NCI-H748 (cell line): ENCODE measurements at regions not wholly inside any gene's neighbourhood (a gene's known extent, or its start where the extent isn't known, plus 50 kb on each side); places are given as distances from the start of the nearest gene placed in this dataset.

Experiments
- DNase-seq: peaks from one replicate; lab custom pipeline; 2025; ENCODE audit not compliant: unreplicated experiment; lab: John Stamatoyannopoulos, UW

GRCh38 chr15:70172566-70173225, 75.0 kb upstream of the TLE3 start:
- DNase-seq, result no peak

- DNase-seq, result no peak
Observed at GRCh38 chr15:70172124-70172523, 74.4 kb upstream of the TLE3 start.

- no peak for DNase-seq
Observed at GRCh38 chr15:70171256-70171886, 73.7 kb upstream of the TLE3 start.

GRCh38 chr15:70170096-70170699, 72.5 kb upstream of the TLE3 start:
- no peak for DNase-seq

GRCh38 chr15:70169147-70169546, 71.4 kb upstream of the TLE3 start:
- no peak for DNase-seq

- no peak for DNase-seq
Observed at GRCh38 chr15:70167155-70167554, 69.4 kb upstream of the TLE3 start.

GRCh38 chr15:70166506-70167087, 68.9 kb upstream of the TLE3 start:
- DNase-seq, result no peak

- DNase-seq, result no peak
Observed at GRCh38 chr15:70165716-70166284, 68.1 kb upstream of the TLE3 start.

- DNase-seq, result no peak
Observed at GRCh38 chr15:70164910-70165715, 67.4 kb upstream of the TLE3 start.

- no peak for DNase-seq
Observed at GRCh38 chr15:70164156-70164900, 66.6 kb upstream of the TLE3 start.

GRCh38 chr15:70160803-70161565, 63.3 kb upstream of the TLE3 start:
- no peak for DNase-seq

- DNase-seq, result no peak
Observed at GRCh38 chr15:70160267-70160666, 62.5 kb upstream of the TLE3 start.

- no peak for DNase-seq
Observed at GRCh38 chr15:70159713-70160009, 61.9 kb upstream of the TLE3 start.

GRCh38 chr15:70159001-70159712, 61.4 kb upstream of the TLE3 start:
- DNase-seq, result no peak

GRCh38 chr15:70158309-70159000, 60.7 kb upstream of the TLE3 start:
- DNase-seq, result no peak

GRCh38 chr15:70156671-70157271, 59.1 kb upstream of the TLE3 start:
- peak; percentile 72 for DNase-seq

- DNase-seq, result peak; percentile 13
Observed at GRCh38 chr15:70154718-70155347, 57.1 kb upstream of the TLE3 start.
